ENCODE measurements at regions not wholly inside any gene's neighbourhood (a gene's known extent, or its start where the extent isn't known, plus 50 kb on each side); places are given as distances from the start of the nearest gene placed in this dataset.

DNA sequence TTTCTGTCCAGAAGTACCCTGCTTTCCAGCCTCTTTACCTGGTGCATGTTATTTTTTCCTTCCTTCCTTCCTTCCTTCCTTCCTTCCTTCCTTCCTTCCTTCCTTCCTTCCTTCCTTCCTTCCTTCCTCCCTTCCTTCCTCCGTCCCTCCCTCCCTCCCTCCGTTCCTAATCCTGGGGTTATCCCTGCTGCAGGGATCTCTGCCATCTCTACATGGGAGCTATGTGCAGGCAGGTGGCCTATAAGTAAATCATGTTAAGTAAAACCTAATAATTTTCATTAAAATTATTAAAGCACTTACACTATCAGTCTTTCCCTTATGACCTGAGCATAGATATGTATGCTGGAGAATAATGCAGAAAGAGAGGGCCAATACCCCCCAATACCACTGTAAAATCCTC is 351.9 kb downstream of the ZSWIM6 start:
- POLR2A ChIA-PET: no interaction called here
- DNase-seq (ENCODE audit: extremely low spot score): no peak
- TF ChIP-seq, protein P1, sequence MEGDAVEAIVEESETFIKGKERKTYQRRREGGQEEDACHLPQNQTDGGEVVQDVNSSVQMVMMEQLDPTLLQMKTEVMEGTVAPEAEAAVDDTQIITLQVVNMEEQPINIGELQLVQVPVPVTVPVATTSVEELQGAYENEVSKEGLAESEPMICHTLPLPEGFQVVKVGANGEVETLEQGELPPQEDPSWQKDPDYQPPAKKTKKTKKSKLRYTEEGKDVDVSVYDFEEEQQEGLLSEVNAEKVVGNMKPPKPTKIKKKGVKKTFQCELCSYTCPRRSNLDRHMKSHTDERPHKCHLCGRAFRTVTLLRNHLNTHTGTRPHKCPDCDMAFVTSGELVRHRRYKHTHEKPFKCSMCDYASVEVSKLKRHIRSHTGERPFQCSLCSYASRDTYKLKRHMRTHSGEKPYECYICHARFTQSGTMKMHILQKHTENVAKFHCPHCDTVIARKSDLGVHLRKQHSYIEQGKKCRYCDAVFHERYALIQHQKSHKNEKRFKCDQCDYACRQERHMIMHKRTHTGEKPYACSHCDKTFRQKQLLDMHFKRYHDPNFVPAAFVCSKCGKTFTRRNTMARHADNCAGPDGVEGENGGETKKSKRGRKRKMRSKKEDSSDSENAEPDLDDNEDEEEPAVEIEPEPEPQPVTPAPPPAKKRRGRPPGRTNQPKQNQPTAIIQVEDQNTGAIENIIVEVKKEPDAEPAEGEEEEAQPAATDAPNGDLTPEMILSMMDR (IDR thresholded peaks at IDR 0.05; ENCODE audit: control extremely low read depth, extremely low read depth, low read depth, missing control alignments): no peak
- CTCF ChIA-PET: interaction anchor here (0.9 kb wide), 1 partner anchor 26 kb away, joined by 3 read pairs; no protein-coding TSS in a partner anchor

DNA sequence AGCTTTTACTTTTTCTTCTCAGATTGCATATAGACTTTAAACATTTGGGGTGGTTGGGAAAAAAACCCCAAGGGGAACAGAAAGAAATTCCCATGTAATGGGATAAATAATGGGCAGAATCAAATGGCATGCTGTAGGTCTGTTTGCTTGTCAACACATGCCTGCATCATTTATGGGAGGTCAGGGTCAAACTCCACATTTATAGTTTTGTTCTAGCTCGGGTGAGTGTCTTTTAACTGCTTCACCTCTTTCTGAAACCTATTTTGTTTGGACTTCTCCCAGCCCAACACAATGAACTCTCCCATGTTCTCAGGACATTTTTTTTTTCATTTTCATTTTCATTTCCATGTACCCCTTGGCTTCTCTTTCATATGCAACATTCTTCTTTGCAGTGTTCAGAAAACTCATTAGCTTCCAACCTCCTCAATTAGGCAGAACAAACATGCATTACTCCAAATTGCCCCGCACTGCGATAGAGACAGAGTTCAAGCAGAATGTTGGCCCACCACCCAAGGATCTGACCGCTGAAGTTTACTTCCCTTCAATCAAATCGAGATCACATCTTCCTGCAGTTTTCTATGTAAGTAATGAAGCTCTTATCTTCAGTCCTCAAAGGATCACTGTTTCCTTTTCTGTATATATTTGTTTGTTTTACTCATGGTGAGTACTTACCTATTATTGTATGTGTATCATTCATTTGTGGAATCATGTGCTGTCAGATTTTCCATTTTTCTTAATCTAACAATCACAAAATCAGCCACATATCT is 354.6 kb downstream of the ZSWIM6 start:
- CTCF ChIA-PET: interaction anchor here (1.3 kb wide), 1 partner anchor 11 kb away, joined by 3 read pairs; no protein-coding TSS in a partner anchor
- TF ChIP-seq, protein P1 (IDR thresholded peaks at IDR 0.05; ENCODE audit: control extremely low read depth, extremely low read depth, low read depth, missing control alignments): no peak
- POLR2A ChIA-PET: no interaction called here
- no peak for DNase-seq (ENCODE audit: extremely low spot score)

DNA sequence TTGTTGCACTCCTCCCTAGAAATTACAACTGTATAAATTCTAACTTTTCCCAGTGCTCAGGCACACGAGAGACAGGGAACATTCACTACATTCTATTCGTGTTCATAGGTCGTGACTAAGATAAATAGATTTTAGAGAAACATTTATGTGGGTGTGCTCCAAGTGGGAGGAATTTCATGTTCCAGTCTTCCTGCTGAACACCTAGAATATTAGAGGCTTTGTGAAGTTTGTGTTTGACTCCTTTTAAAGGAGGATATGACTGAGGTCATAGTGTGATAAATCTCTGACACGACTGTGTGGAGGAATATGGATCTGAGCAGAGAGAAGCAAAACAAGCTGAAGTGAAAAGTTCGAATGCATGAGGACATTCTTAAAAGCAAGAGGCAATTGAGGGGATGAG is 355.3 kb downstream of the ZSWIM6 start:
- no peak for DNase-seq (ENCODE audit: extremely low spot score)
- TF ChIP-seq, protein P1 (IDR thresholded peaks at IDR 0.05; ENCODE audit: control extremely low read depth, extremely low read depth, low read depth, missing control alignments): no peak
- POLR2A ChIA-PET: no interaction called here
- CTCF ChIA-PET: no interaction called here

DNA sequence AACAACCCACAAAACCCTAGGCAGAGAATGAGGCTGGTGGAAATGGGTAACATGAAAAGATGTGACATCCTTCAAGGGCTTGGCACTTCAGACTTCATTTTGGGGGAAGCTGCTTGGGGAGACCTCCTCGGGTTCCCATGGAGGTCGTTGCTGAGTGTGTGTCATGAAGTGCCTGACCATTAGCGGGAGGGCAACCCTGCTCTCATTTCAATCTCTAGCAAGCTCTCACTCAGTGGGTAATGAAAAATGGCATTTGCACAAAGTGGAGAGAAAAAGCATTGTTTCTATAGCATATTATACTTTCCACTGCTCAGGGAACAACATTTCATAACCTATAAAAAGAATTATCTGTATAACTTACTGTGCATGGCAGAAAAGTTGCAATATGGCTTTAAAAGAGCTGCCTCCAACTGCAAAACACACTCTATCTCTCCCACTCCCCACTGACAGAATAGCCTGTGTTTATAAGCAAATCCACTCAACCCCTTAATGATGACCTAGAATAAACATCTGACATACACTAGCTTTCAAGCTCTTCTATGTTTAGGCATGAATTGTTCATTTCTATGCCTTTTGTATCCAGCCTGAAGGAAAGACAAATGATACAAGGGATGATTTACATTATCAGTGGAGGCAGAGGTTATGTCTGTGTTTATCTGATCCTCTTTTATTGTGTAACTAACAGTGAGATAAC is 357.2 kb downstream of the ZSWIM6 start:
- POLR2A ChIA-PET: no interaction called here
- TF ChIP-seq, protein P1 (IDR thresholded peaks at IDR 0.05; ENCODE audit: control extremely low read depth, extremely low read depth, low read depth, missing control alignments): no peak
- CTCF ChIA-PET: no interaction called here
- no peak for DNase-seq (ENCODE audit: extremely low spot score)

GRCh38 chr5:61697809-61698558 is 365.9 kb downstream of the ZSWIM6 start:
- POLR2A ChIA-PET: no interaction called here
- CTCF ChIA-PET: interaction anchor here (1.2 to 1.3 kb wide), 2 partner anchors 12 to 18 kb away, joined by 3 to 4 read pairs; no protein-coding TSS in a partner anchor
- TF ChIP-seq, protein P1 (IDR thresholded peaks at IDR 0.05; ENCODE audit: control extremely low read depth, extremely low read depth, low read depth, missing control alignments): no peak
- DNase-seq (ENCODE audit: extremely low spot score): no peak

GRCh38 chr5:61701877-61702602 is 370.0 kb downstream of the ZSWIM6 start:
- TF ChIP-seq, protein P1 (IDR thresholded peaks at IDR 0.05; ENCODE audit: control extremely low read depth, extremely low read depth, low read depth, missing control alignments): no peak
- ChIA-PET CTCF (interaction anchor here (1.0 to 1.9 kb wide), 2 partner anchors 13 to 16 kb away, joined by 3 to 5 read pairs; no protein-coding TSS in a partner anchor), POLR2A (no interaction called here)
- peak; percentile 31 for DNase-seq (ENCODE audit: extremely low spot score)

All from GM10248 (cell line).